ENCODE measurements at regions not wholly inside any gene's neighbourhood (a gene's known extent, or its start where the extent isn't known, plus 50 kb on each side); places are given as distances from the start of the nearest gene placed in this dataset.

DNA sequence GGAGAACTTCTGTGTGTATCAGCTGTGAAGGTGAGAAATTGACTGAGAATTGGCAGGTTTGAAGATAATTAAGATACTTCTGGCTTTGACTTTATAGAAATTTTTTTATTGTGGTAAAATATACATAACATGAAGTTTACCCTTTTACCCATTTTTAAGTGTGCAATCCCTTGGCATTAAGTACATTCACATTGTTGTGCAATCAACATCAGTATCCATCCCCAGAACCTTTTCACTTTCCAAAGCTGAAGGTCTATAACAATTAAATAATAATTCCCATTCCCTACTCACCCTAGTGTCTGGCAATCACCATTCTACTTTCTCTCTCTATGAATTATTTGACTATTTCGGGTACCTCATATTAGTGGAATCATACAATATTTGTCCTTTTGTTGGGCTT lies 69.9 kb downstream of the ACTBL2 start:
- Mint-ChIP-seq H3K27ac (ENCODE audit: unreplicated experiment) (no peak overlapping the region), H3K9me3 (no peaks in the 10 kb centered on the region), H3K4me3 (no peak overlapping the region), H3K36me3 (ENCODE audit: low read depth) (no peaks in the 10 kb centered on the region), H3K27me3 (ENCODE audit: low read depth) (no peaks in the 10 kb centered on the region), H3K4me1 (peaks cover 6% of the 10 kb centered on the region)
- TF ChIP-seq, protein P1, sequence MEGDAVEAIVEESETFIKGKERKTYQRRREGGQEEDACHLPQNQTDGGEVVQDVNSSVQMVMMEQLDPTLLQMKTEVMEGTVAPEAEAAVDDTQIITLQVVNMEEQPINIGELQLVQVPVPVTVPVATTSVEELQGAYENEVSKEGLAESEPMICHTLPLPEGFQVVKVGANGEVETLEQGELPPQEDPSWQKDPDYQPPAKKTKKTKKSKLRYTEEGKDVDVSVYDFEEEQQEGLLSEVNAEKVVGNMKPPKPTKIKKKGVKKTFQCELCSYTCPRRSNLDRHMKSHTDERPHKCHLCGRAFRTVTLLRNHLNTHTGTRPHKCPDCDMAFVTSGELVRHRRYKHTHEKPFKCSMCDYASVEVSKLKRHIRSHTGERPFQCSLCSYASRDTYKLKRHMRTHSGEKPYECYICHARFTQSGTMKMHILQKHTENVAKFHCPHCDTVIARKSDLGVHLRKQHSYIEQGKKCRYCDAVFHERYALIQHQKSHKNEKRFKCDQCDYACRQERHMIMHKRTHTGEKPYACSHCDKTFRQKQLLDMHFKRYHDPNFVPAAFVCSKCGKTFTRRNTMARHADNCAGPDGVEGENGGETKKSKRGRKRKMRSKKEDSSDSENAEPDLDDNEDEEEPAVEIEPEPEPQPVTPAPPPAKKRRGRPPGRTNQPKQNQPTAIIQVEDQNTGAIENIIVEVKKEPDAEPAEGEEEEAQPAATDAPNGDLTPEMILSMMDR (conservative IDR thresholded peaks at IDR 0.05): no peak
- DNase-seq (ENCODE audit: low read depth, low spot score): no peak

DNA sequence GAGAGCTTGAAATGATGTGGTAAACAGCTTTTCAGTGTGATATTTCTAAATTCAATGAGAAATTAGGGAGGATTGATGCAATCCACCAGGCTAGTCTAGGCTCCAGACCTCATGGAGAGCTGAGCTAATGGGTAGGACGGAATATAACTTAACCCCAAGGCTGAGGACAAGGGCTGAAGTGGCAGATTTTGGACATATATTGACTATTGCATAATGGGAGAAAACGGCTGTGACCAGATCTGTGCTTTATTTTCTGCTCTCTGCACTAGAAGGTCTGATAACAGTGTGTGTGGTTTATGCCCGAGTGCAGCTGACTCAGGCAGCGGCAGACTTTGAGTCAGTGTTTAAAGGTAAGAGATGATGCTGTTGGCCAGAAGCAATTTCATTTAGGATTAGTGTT lies 70.6 kb downstream of the ACTBL2 start:
- no peak for DNase-seq (ENCODE audit: low read depth, low spot score)
- H3K27me3 Mint-ChIP-seq (ENCODE audit: low read depth): no peaks in the 10 kb centered on the region
- H3K4me1 Mint-ChIP-seq: peaks cover 6% of the 10 kb centered on the region
- H3K27ac Mint-ChIP-seq (ENCODE audit: unreplicated experiment): no peak overlapping the region
- H3K36me3 Mint-ChIP-seq (ENCODE audit: low read depth): no peaks in the 10 kb centered on the region
- H3K9me3 Mint-ChIP-seq: no peaks in the 10 kb centered on the region
- TF ChIP-seq, protein P1 (conservative IDR thresholded peaks at IDR 0.05): no peak
- H3K4me3 Mint-ChIP-seq: no peak overlapping the region

DNA sequence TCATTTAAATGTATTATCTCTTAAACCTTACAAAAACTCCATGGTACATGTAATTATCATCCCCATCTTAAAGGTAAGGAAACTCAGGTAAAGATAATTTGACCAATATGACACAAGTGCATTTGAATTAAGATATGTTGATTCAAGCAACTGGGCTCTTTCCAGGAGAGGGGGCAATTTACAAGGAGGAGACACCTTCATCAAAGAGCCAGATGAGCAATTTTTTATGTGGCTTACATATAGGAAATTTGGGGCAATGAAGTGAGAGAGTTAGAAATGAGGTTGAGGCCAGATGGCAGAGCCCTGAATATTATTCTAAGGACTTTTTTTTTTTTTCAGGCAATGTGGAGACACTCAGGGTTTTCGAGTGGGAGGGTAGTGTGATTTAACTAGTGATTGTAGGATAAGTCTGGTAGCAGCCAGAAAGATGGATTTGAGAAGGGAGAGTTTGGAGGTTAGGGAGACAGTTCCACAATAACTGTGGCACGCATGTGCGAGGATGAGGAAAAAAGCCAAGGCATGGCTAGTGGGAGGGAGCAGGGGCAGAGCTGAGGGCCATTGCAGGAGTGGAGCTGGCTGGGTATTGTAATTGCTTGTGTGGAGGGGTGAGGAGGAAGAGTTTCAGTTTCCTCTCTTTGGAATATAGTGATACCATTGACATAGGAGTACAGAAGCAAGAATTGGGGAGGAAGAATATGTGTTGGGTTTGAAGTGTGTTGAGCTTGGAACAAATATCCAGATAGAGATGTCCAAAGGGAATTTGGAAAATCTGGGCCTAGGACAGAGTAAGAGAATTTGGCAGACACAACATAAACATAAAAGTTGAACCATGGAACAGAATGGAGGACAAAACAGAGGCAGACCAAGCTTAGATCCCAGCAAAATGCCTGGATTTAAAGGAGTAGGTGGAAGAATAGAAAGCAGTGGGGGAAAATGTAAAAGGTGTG lies 72.0 kb downstream of the ACTBL2 start:
- H3K36me3 Mint-ChIP-seq (ENCODE audit: low read depth): no peaks in the 10 kb centered on the region
- no peaks in the 10 kb centered on the region for H3K4me1 Mint-ChIP-seq
- no peak overlapping the region for H3K4me3 Mint-ChIP-seq
- H3K9me3 Mint-ChIP-seq: no peaks in the 10 kb centered on the region
- H3K27ac Mint-ChIP-seq (ENCODE audit: unreplicated experiment): no peak overlapping the region
- TF ChIP-seq, protein P1 (conservative IDR thresholded peaks at IDR 0.05): no peak
- no peaks in the 10 kb centered on the region for H3K27me3 Mint-ChIP-seq (ENCODE audit: low read depth)
- DNase-seq (ENCODE audit: low read depth, low spot score): no peak

DNA sequence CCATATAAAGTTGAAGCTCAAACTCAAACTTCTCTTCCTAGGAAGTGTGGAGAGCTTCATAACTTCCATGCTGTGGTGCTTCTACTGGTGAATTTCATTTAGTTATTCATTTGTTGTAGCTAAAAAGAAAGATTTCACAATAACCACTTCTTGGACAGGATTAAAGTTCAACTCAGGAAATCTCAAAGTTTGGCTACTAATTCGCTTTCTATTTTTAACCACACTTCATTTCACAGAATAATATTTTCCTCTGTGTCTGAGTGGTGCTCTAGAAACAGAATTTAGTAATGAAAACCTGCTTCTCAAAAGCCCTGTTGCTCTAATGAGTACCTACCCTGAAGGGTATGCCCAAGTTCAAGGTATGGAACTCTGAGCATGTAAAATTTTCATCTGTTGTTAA lies 73.9 kb downstream of the ACTBL2 start:
- Mint-ChIP-seq H3K36me3 (ENCODE audit: low read depth) (peaks cover 2% of the 10 kb centered on the region), H3K27me3 (ENCODE audit: low read depth) (no peaks in the 10 kb centered on the region), H3K27ac (ENCODE audit: unreplicated experiment) (no peak overlapping the region), H3K9me3 (peaks cover 2% of the 10 kb centered on the region), H3K4me3 (no peak overlapping the region), H3K4me1 (no peaks in the 10 kb centered on the region)
- TF ChIP-seq, protein P1 (conservative IDR thresholded peaks at IDR 0.05): no peak
- DNase-seq (ENCODE audit: low read depth, low spot score): no peak

DNA sequence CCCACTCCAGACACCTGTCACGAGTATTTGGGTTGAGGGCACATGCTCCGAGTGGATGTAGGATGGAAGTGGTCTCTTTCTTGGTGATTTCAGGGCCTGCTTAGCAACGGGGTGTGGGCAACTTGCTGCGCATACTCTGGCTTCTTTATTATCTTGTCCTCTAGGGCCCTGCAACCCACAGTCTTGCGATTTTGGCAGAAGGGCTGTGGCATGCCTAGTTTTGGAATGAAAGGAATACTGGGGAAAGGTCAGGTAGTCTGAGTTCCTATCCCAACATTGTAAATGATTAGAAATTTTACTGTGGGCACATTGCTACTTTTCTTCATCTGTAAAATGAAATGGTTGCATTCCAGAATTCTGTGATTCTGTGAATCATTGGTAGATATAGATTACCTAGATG lies 74.3 kb downstream of the ACTBL2 start:
- H3K4me1 Mint-ChIP-seq: no peaks in the 10 kb centered on the region
- H3K36me3 Mint-ChIP-seq (ENCODE audit: low read depth): peaks cover 3% of the 10 kb centered on the region
- no peak overlapping the region for H3K4me3 Mint-ChIP-seq
- no peaks in the 10 kb centered on the region for H3K27me3 Mint-ChIP-seq (ENCODE audit: low read depth)
- H3K27ac Mint-ChIP-seq (ENCODE audit: unreplicated experiment): no peak overlapping the region
- TF ChIP-seq, protein P1 (conservative IDR thresholded peaks at IDR 0.05): no peak
- no peak for DNase-seq (ENCODE audit: low read depth, low spot score)
- H3K9me3 Mint-ChIP-seq: peaks cover 3% of the 10 kb centered on the region

All from neural crest cell (in vitro differentiated cells).